GM23338 (cell line): ENCODE measurements at regions not wholly inside any gene's neighbourhood (a gene's known extent, or its start where the extent isn't known, plus 50 kb on each side); places are given as distances from the start of the nearest gene placed in this dataset.

Experiments used
- ATAC-seq: fragments of 200-7000 bp; cut with Tn5 transposase; 3 replicates; pipeline ENCODE4 v1.9.1; 2020
- DNase-seq: peaks from one replicate; pipeline ENCODE4 v3.0.0-alpha.2; 2015; ENCODE audit warnings: low spot score
- H2AFZ ChIP-seq: fragments of 200-600 bp; sonication (generic); 2 replicates; pipeline ENCODE4 v1.8.0; 2016; ENCODE audit warnings: antibody characterized with exemption, mild to moderate bottlenecking, moderate library complexity
- H3F3A ChIP-seq: fragments of 200-600 bp; sonication (generic); replicated peaks from 2 replicates; pipeline ENCODE4 v1.8.0; 2017; ENCODE audit warnings: antibody characterized with exemption, mixed run types, low read depth
- H3K27ac ChIP-seq: fragments of 200-600 bp; sonication (generic); 2 replicates; pipeline ENCODE4 v1.6.1; 2016; ENCODE audit warnings: low read depth
- H3K27me3 ChIP-seq: fragments of 200-600 bp; sonication (generic); 2 replicates; pipeline ENCODE4 v1.8.0; 2016; ENCODE audit warnings: mild to moderate bottlenecking, mixed run types, moderate library complexity; ENCODE audit not compliant: insufficient read depth
- H3K36me3 ChIP-seq: fragments of 200-600 bp; sonication (generic); 2 replicates; pipeline ENCODE4 v1.8.0; 2016; ENCODE audit warnings: mild to moderate bottlenecking; ENCODE audit not compliant: insufficient read depth
- H3K4me1 ChIP-seq: fragments of 200-600 bp; sonication (generic); 2 replicates; pipeline ENCODE4 v1.8.0; 2016; ENCODE audit warnings: mild to moderate bottlenecking, moderate library complexity; ENCODE audit not compliant: insufficient read depth
- H3K4me2 ChIP-seq: fragments of 200-600 bp; sonication (generic); 2 replicates; pipeline ENCODE4 v1.7.1; 2017; ENCODE audit warnings: mixed run types
- H3K4me3 ChIP-seq: fragments of 200-600 bp; sonication (generic); 2 replicates; pipeline ENCODE4 v1.6.1; 2016; ENCODE audit warnings: mixed run types
- H3K79me2 ChIP-seq: fragments of 200-600 bp; sonication (generic); replicated peaks from 2 replicates; pipeline ENCODE4 v1.8.0; 2017; ENCODE audit warnings: mild to moderate bottlenecking; ENCODE audit not compliant: insufficient read depth
- H3K9me2 ChIP-seq: fragments of 200-600 bp; sonication (generic); 2 replicates; pipeline ENCODE4 v1.8.0; 2017; ENCODE audit not compliant: insufficient read depth
- H4K20me1 ChIP-seq: fragments of 200-600 bp; sonication (generic); replicated peaks from 2 replicates; pipeline ENCODE4 v1.8.0; 2017; ENCODE audit warnings: mild to moderate bottlenecking; ENCODE audit not compliant: insufficient read depth
- H3K27ac Mint-ChIP-seq: 2 replicates; pipeline ENCODE4 v1.8.0; 2020; ENCODE audit warnings: inconsistent platforms, mild to moderate bottlenecking, moderate library complexity, mixed read lengths
- H3K27me3 Mint-ChIP-seq: 3 replicates; pipeline ENCODE4 v1.8.0; 2022; ENCODE audit warnings: low read depth, mild to moderate bottlenecking, moderate library complexity, mixed read lengths, inconsistent platforms; ENCODE audit not compliant: insufficient read depth, poor library complexity
- H3K36me3 Mint-ChIP-seq: 3 replicates; pipeline ENCODE4 v1.8.0; 2021; ENCODE audit warnings: low read depth, mild to moderate bottlenecking, inconsistent platforms, moderate library complexity, mixed read lengths
- H3K4me1 Mint-ChIP-seq: 3 replicates; pipeline ENCODE4 v1.8.0; 2020; ENCODE audit warnings: mild to moderate bottlenecking, inconsistent platforms, mixed read lengths
- H3K4me3 Mint-ChIP-seq: 3 replicates; pipeline ENCODE4 v1.8.0; 2021; ENCODE audit warnings: moderate library complexity, mild to moderate bottlenecking, inconsistent platforms, mixed read lengths
- H3K9me3 Mint-ChIP-seq: 3 replicates; pipeline ENCODE4 v1.8.0; 2020; ENCODE audit warnings: moderate library complexity, mild to moderate bottlenecking, inconsistent platforms, mixed read lengths
- CREB1 ChIP-seq: fragments of 250-450 bp; sonication (Bioruptor Pico); IDR thresholded peaks from 2 replicates; pipeline ENCODE4 v1.5.0; 2020; ENCODE audit warnings: low read depth, mild to moderate bottlenecking, moderate library complexity
- EZH2 ChIP-seq: fragments of 200-600 bp; sonication (generic); IDR thresholded peaks from one replicate; pipeline ENCODE4 v1.8.0; 2017; ENCODE audit warnings: antibody characterized with exemption, mild to moderate bottlenecking, low read depth; ENCODE audit not compliant: unreplicated experiment
- JUNB ChIP-seq: IDR thresholded peaks from one replicate; pipeline ENCODE4 v1.6.1; 2016; ENCODE audit warnings: antibody characterized with exemption; ENCODE audit not compliant: unreplicated experiment
- NANOG ChIP-seq: IDR thresholded peaks from 2 replicates; pipeline ENCODE4 v1.6.1; 2016; ENCODE audit warnings: antibody characterized with exemption, borderline replicate concordance
- POLR2AphosphoS5 ChIP-seq: IDR thresholded peaks from 2 replicates; pipeline ENCODE4 v1.6.1; 2016; ENCODE audit warnings: antibody characterized with exemption, low read depth
- ZNF114 ChIP-seq: fragments of 250-450 bp; sonication (Bioruptor Pico); IDR thresholded peaks from 2 replicates; pipeline ENCODE4 v1.5.0; 2020; ENCODE audit warnings: mild to moderate bottlenecking, moderate library complexity
- ZNF331 ChIP-seq: fragments of 250-450 bp; sonication (Bioruptor Pico); IDR thresholded peaks from 2 replicates; pipeline ENCODE4 v1.5.0; 2020; ENCODE audit warnings: low read depth, mild to moderate bottlenecking, moderate library complexity
- TF ChIP-seq, protein P1 (sequence below): IDR thresholded peaks from one replicate; pipeline ENCODE4 v1.6.1; 2018; ENCODE audit warnings: antibody characterized with exemption; ENCODE audit not compliant: unreplicated experiment
- TF ChIP-seq, protein P2 (sequence below), 2 experiments: fragments of 200-600 bp in 1 of 2; sonication (generic) in 1 of 2; conservative IDR thresholded peaks; 2 replicates each; pipeline versions ENCODE4 v1.5.1 to v1.6.1; 2016 to 2017; ENCODE audit warnings: antibody characterized with exemption in 2 of 2, low read depth in 2 of 2, mild to moderate bottlenecking in 2 of 2, moderate library complexity in 1 of 2
- TF ChIP-seq, protein P3 (sequence below): IDR thresholded peaks from 2 replicates; pipeline ENCODE4 v1.6.1; 2016; ENCODE audit warnings: antibody characterized with exemption

DNA sequence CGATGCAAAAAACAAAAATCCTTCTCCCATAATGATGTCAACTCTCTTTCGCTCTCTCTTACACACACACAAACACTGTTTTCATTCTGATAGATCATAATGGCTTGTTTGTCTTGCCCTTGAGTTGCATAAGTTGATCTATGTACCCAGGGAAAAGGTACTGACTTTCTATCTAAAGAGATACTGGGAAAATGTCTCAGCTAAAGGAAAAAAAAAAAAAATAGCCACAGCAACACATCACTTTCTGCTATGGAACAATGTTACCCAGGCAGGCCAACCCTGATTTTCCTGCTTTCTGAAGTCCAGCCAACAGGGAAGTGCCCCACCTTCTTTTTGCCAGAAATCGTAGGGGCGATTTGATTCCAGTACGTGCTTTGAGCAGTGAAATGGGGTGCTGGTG lies 212.6 kb upstream of the ACTBL2 start:
- ATAC-seq: no peak
- Histone ChIP-seq H3K27me3 (no peaks in the 10 kb centered on the region), H3K9me2 (no peaks in the 10 kb centered on the region; the same call in 1 of the 2 replicates), H3K79me2 (no peaks in the 10 kb centered on the region), H2AFZ (no peak overlapping the region), H3F3A (no peaks in the 10 kb centered on the region), H4K20me1 (no peaks in the 10 kb centered on the region), H3K36me3 (no peaks in the 10 kb centered on the region), H3K4me2 (no peak overlapping the region), H3K4me1 (peaks cover 5% of the 10 kb centered on the region; the same call in 1 of the 2 replicates), H3K27ac (no peak overlapping the region), H3K4me3 (no peak overlapping the region)
- no peak for DNase-seq
- H3K9me3 Mint-ChIP-seq: no peaks in the 10 kb centered on the region
- no peak overlapping the region for H3K27ac Mint-ChIP-seq
- peaks cover 29% of the 10 kb centered on the region for H3K4me1 Mint-ChIP-seq
- no peak overlapping the region for H3K4me3 Mint-ChIP-seq
- H3K36me3 Mint-ChIP-seq: no peaks in the 10 kb centered on the region
- no peaks in the 10 kb centered on the region for H3K27me3 Mint-ChIP-seq
- TF ChIP-seq ZNF331 (no peak), ZNF114 (CRISPR knock-in tag) (no peak), EZH2 (no peak), JUNB (no peak), NANOG (no peak), POLR2AphosphoS5 (no peak), CREB1 (CRISPR knock-in tag) (no peak)
- TF ChIP-seq, protein P1, sequence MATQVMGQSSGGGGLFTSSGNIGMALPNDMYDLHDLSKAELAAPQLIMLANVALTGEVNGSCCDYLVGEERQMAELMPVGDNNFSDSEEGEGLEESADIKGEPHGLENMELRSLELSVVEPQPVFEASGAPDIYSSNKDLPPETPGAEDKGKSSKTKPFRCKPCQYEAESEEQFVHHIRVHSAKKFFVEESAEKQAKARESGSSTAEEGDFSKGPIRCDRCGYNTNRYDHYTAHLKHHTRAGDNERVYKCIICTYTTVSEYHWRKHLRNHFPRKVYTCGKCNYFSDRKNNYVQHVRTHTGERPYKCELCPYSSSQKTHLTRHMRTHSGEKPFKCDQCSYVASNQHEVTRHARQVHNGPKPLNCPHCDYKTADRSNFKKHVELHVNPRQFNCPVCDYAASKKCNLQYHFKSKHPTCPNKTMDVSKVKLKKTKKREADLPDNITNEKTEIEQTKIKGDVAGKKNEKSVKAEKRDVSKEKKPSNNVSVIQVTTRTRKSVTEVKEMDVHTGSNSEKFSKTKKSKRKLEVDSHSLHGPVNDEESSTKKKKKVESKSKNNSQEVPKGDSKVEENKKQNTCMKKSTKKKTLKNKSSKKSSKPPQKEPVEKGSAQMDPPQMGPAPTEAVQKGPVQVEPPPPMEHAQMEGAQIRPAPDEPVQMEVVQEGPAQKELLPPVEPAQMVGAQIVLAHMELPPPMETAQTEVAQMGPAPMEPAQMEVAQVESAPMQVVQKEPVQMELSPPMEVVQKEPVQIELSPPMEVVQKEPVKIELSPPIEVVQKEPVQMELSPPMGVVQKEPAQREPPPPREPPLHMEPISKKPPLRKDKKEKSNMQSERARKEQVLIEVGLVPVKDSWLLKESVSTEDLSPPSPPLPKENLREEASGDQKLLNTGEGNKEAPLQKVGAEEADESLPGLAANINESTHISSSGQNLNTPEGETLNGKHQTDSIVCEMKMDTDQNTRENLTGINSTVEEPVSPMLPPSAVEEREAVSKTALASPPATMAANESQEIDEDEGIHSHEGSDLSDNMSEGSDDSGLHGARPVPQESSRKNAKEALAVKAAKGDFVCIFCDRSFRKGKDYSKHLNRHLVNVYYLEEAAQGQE: no peak
- TF ChIP-seq, protein P2, sequence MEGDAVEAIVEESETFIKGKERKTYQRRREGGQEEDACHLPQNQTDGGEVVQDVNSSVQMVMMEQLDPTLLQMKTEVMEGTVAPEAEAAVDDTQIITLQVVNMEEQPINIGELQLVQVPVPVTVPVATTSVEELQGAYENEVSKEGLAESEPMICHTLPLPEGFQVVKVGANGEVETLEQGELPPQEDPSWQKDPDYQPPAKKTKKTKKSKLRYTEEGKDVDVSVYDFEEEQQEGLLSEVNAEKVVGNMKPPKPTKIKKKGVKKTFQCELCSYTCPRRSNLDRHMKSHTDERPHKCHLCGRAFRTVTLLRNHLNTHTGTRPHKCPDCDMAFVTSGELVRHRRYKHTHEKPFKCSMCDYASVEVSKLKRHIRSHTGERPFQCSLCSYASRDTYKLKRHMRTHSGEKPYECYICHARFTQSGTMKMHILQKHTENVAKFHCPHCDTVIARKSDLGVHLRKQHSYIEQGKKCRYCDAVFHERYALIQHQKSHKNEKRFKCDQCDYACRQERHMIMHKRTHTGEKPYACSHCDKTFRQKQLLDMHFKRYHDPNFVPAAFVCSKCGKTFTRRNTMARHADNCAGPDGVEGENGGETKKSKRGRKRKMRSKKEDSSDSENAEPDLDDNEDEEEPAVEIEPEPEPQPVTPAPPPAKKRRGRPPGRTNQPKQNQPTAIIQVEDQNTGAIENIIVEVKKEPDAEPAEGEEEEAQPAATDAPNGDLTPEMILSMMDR (conservative IDR thresholded peaks at IDR 0.05; ENCODE audit: low read depth in 2 of 2): no peak
- TF ChIP-seq, protein P3, sequence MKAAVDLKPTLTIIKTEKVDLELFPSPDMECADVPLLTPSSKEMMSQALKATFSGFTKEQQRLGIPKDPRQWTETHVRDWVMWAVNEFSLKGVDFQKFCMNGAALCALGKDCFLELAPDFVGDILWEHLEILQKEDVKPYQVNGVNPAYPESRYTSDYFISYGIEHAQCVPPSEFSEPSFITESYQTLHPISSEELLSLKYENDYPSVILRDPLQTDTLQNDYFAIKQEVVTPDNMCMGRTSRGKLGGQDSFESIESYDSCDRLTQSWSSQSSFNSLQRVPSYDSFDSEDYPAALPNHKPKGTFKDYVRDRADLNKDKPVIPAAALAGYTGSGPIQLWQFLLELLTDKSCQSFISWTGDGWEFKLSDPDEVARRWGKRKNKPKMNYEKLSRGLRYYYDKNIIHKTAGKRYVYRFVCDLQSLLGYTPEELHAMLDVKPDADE: no peak
